AG20443 (cell line): ENCODE measurements at regions not wholly inside any gene's neighbourhood (a gene's known extent, or its start where the extent isn't known, plus 50 kb on each side); places are given as distances from the start of the nearest gene placed in this dataset.
A peak's percentile ranks its signal among the peaks of the same experiment; 100 is the strongest.

ENCODE experiments used
- DNase-seq: peaks from one replicate; pipeline ENCODE4 v3.0.0; 2012; ENCODE audit warnings: low spot score, mixed read lengths

DNA sequence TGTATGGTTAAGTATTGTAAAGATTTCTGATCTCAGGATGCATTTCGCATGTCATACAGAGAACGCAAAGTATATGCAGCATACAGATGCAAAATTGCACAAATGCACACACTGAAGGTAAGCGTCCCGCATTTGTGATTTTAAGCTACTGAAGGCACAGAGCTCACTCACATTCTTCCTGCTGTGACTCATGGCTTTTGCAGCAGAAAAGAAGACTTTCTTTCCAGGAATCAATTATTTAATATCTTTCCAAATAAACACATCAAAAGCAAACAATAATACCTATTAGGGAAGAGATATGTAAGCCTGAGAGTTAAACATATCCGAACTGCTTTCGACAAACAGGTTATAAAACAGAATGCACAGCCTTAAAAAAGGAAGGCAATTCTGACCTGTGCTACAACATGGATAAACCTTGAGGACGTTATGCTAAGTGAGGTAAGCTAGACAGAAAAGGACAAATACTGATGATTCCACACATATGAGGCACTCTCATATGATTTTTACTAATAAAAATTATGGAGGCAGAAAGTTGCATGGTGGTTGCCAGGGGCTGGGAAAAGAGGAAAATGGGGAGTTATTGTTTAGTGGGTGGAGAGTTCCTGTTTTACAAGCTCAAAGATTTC is 109.0 kb downstream of the TFAP2A start:
- no peak for DNase-seq

DNA sequence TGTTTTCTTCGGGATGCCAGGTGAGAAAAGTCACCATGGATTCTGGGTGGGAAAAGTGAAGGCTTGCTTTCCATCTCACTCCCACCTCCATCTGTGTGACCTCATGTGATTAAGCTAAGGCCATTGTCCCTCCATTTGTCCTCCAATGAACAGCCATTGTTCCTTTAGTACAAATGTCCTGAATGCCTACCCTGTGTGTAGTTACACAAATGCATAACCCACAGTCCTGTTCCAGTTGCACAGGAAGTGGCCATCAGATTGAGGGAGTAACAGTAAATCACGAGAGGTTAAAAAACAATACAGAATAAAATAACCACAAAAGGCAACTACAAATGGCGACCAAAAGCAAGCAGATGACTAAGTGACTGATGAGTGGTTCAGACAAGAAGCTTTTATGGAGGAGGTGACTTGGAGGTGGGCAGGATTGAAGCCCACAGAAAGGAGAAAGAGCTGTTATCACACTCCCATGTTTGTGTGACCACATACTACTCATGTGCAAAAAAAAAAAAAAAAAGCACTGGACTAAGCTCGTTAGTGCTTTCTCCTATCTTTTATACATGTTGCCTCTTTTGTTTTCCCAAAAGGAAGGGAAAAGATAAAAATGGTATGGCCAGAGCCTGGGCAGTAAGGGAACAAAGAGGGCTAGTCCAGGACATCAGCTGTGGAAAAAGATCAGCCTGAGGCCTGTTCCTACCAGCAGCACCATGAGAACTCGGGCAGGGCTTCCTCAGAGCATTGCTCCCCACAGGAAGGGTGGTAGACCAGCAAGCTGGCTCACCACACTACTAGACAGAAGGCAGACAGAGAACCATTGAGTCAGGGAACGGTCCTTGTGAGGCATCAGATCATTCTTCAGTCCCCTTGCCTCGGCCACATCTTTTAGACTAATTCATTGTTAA is 111.0 kb downstream of the TFAP2A start:
- DNase-seq = no peak

DNA sequence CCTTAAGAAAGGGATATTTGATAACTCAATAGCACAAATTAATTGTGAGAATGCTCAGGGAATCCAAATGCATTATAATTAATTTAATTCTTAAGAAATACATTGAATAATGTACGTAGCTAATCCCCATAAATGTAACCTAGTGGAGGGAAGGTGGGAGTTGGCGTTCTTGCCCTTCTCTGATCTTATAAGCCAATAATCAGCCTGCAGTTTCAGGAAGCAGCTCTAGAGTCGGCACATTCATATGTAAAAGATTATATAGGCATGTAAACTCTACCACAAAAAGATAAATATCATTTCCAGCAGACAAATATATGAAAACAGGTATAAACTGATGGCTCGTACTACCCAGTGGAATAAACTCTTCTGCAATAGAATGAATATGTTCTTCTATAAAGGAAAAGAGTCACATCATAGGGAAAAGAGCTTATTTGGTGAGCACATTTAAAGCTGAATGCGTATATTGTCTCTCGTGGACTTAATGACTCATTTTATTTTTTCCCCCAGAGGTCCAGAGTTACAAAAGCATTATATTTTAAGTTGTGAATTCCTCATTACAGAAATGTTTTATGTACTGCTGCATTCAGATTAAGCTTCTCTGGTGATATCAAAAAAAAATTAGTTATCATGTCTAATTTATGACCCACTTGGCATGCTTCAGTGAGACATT is 112.2 kb downstream of the TFAP2A start:
- DNase-seq = no peak

DNA sequence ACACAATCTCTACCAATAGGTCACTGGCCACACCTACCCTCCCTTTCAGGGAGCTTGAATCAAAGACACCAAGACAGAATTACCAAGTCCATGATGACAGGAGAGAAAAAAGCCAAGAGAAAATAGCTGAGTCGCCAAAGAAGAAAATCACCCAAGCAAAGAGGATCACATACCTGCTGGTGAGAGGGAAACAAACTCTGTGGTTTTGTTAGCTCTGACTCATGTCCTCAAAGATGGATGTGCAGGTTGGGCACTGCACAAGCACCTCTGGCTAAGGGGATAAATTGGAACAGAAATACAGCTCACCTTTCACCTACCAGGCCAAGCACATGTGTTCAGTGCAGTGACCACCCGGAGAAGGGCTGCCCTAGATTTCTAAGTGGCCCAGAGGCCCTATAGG is 114.8 kb downstream of the TFAP2A start:
- no peak for DNase-seq

DNA sequence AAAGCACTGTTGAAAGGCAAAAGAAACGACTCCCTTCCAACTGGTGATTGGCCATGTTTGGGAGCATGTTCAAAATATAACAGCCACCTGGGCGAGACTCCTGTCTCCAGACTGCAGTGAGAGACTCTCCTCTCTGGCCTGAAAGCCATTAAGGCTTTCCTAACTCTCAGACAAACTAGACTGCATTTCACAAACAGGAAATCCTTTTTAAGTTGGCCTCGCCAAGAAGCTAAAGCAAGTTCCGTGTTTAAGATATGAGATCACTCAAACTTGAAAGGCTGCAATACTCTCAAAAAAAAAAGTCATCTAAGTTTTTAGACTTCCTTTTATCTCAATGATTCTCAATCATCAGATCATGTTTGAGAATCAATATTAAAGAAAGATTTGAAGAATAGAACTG is 117.0 kb downstream of the TFAP2A start:
- DNase-seq = peak; percentile 32

DNA sequence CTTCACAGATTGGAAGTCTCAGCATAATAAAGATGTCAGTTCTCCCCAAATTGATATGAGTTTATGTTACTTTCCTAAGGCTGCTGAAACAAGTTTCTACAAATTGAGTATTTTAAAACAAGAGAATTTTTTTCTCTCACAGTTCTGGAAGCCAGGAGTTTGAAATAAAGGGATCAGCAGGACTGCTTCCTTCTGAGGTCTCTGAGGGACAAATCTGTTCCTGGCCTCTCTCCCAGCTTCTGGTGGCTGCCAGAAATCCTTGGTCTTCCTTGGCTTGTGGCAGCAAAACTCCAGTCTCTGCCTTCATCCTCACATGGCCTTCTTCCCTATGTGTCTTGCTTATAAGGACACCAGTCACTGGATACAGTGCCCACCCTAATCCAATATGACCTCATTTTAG is 136.1 kb downstream of the TFAP2A start:
- DNase-seq = no peak

DNA sequence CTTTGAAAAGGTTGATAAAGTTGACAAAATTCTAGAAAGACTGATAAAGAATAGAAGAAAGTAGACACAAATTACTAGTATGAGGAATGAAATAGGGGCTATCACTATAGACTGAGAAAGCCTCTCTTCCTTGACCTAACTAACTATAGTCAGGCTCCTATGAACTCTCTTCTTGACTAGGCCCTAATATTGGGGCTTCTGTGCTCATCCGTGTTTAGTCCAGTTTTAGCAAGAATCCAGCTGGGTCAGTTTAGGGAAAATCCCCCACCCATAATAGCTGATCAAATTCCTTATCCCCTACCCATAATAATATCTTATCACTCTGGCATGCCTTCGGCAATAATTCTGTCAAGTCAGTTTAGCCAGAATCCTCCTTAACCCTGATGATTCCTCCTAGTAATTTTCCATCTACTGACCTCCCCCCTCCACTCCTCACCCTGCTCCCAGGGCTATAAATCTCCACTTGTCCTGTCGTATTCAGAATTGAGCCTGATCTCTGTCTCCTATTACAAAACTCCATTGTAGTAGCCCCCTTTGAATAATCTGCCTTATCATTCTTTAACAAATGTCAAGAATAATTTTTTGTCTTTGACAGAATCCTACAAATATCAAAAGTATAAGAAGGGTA is 138.1 kb downstream of the TFAP2A start:
- no peak for DNase-seq

DNA sequence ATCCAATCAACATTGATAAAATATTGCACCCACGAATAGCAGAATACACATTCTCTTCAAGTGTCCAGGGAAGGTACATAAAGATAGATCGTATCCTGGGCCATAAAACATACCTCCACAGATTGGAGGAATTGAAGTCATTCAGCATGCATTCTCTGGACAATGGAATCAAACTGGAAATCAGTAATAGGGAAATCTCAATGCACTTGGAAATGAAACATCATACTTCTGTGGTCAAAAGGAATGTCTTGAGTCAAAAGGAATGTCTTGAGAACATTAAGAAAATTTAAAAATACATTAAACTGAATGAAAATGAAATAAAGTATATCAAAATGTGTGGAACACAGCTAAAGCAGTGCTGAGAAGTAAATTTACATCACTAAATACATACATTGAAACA is 138.8 kb downstream of the TFAP2A start:
- DNase-seq = no peak

DNA sequence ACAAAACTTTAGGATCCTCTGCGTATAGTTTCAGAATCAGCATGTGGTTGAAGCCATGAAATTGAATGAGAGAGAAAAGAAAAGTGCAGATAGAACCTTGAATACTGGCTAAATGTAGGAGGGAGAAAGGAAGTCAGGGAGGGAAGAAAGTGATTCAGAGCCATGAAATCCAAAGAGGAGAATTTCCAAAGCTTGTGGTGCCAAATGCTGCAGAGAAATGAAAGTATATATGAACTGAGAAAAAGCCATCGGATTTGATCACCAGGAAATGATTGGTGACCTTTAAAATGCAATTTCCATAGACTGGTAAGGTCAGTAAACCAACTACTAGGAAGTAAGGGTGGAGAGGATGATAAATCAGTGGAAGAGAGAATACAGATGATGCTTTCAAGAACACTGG is 142.3 kb downstream of the TFAP2A start:
- peak; percentile 27 for DNase-seq

DNA sequence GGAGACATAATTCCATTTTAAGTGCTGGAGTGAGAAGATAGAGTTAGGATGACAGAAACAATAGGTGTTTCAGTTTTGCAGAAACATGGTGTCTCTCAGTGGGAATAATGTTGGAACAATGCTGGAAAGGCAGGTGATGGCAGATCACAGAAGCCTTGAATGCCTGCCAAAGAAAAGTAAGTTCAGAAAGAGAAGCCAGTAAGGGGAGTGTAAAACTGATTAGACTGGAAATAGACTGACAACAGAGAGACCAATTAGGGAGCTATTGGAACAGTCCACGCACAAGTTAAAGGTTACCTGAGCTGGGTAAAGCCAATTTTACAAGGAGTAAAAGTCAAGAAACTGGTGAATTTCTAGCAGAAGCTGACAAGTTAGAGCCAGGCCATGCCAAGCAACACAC is 142.9 kb downstream of the TFAP2A start:
- no peak for DNase-seq

DNA sequence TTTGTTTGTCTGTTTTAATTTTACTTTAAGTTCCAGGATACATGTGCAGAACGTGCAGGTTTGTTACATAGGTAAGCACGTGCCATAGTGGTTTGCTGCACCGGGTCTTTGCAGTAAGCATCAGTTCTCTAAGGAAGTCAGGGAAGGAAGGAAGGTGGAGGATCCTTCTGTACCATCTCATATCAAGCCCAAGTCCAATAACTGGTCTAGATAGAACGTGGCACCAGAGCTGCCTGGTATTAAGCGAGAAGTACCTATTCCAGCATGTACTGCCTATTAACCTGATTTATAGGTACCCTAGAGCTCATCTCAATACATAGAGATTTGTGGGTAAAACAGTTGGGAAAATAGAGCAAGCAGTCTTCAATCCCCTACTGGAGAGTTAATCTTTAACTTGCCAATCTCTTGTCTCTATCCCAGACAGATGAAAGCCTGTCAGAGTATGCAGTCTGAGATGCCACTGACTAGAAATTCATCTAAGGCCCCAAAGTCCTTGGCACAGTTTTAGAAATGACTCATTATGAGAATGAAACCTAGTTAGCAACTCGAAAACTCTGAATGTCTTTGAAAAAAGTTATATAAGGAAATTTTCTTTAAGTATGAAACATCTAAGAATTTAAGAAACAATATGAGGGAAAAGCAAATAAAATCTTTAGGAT is 144.9 kb downstream of the TFAP2A start:
- peak; percentile 32 for DNase-seq

DNA sequence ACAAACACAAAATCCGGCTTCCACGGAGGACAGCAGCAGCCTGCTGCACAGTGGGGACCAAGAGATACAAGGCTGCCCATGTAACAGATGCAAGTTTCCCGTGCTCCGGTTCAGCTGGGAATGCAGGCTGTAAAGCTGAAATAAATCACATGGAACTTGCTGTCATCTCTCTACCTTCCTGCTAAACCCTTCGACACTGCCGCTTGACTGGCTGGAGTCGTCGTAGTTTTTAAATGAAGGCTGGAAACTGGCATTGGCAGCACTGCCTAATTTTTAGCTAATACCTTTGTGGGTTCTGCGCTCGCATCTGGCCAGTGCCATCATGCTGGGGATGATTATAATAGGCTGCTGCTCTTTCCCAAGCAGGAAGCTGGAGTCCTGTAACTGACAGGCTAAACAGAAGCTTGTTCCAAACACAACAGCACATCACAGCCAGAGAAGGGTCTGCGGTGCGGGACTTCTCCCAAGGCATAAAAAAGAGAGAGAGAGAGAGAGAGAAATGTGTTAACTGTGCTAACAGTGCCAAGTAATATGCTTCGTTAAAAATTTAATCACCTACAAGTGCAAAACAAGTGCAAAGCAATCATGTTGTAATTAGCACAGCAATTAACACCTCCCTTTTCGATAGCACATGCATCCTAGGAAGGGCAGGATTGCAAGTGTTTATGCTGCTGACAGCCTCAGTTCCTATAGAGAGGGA is 146.1 kb downstream of the TFAP2A start:
- DNase-seq = no peak

DNA sequence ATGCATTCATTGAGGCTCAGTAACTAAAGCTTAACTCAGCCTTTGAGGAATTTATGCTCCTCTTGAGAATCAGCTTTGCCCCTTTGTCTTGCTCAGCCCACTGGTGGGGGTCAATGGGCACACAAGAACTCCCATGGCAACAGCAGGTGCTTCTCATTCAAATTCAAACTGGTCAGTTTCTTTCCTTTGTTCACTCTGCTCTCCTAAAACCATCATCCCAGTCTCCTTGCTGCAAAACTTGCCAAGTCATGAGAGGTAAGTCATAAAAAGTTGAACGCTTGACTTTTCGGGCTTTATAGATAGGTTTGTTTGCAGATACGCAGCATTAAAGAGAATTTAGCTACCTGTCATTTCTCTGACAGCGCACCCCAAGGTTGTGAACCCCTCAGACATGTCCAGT is 146.8 kb downstream of the TFAP2A start:
- no peak for DNase-seq

DNA sequence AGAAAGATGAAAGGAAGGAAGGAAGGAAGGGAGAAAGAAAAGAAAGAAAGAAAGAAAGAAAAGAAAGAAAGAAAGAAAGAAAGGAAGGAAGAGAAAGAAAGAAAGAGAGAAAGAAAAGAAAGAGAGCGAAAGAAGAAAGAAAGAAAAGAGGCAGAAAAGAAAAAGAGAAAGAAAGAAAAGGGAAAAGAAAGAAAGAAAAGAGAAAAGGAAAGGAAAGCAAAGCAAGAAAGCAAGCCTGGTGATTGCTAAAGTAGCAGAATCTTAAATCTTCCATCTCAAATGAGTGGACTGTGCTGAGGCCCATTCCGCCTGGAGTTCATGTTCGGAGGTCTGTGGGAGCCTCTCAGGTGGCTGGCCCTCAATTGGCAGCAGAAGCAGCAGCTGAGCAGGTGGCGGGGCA is 148.4 kb downstream of the TFAP2A start:
- no peak for DNase-seq

DNA sequence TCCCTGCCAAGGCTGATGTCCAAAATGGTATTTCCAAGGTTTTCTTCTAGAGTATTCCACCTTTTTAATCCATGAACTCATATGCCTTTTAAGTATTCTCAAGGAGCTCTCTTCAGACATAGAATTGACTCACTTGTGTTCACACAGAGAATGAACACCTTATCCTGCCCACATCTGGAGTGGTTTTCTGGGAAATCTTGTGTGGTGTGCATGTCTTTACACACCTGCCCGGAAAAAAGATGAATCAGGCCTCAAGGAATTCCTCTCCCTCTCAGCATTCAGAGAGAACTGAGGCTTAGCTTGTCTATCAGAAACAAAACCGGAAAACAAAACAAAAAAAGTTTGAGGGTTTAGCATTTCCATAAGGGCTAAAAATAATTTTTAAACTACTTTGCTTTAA is 148.8 kb downstream of the TFAP2A start:
- no peak for DNase-seq

DNA sequence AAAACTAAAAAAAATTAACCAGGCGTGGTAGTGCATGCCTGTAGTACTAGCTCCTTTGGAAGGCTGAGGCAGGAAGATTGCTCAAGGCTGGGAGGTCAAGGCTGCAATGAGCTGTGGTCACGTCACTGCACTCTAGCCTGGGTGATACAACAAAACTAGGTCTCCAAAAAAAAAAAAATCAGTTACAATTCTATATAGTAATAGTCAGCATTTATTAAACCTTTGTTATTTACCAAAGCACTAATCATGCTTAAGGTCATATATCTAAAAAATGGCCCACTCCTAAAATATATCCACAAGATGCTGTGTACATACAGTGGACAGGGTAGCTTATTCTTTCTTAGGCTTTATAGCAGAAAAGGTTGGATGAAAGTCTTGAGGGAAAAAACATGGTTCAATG is 152.4 kb downstream of the TFAP2A start:
- DNase-seq = no peak

DNA sequence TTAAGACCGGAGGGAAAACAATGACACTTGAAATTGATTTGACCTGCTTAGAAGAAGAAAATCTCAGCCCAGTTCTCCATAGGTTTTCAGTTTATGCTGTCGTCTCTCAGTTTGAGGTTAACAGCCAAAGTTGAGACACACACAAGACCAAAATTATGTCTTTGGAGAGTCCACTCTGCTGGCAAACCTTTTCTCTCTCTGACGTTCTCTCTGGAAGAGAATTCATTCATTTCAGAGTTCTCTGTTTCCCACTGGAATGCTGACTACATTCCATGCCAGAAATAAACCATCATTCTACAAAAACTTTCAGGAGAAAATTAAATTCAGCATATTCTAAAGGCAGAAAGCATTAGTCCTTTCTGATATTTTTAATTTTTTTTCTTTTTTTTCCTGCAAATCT is 155.2 kb downstream of the TFAP2A start:
- DNase-seq = peak; percentile 43

DNA sequence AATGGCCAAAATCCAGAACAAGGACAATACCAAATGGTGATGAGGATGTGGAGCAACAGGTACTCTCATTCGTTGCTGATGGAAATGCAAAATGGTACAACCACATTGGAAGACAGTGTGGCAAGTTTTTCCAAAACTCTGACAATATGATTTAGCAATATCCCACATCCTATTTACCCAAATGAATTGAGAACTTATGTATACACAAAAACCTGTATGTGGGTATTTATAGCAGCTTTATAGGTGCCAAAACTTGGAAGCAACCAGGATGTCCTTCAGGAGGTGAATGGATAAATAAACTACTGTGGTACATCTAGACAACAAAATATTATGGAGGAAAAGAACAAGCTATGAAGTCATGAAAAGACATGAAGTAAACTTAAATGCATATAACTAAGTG is 156.5 kb downstream of the TFAP2A start:
- no peak for DNase-seq

DNA sequence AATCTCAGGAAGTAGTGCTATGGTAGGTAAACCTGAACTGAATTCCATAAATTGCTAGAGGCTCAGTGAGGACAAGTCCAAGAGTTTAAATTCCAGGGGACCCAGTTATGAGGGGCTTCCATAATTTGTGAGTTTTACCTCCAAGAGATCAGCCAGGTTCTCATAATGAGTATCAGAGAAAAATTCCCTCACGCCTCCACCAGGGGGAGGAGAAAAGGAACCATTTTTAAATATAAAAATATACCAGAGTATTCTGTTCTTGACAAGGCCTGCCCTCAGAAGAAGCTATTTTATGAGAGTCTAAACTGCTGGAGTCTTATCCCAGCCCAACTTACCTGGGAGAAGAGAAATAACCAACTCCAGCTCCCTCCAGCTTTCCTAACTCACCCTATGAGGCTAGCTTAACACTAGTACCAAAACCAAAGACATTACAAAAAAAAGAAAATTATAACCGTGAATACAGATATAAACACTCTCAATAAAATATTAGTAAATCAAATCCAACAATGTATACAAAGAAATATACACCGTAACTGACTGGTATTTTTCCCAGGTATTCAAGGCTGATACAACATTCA is 158.7 kb downstream of the TFAP2A start:
- DNase-seq = peak; percentile 18

DNA sequence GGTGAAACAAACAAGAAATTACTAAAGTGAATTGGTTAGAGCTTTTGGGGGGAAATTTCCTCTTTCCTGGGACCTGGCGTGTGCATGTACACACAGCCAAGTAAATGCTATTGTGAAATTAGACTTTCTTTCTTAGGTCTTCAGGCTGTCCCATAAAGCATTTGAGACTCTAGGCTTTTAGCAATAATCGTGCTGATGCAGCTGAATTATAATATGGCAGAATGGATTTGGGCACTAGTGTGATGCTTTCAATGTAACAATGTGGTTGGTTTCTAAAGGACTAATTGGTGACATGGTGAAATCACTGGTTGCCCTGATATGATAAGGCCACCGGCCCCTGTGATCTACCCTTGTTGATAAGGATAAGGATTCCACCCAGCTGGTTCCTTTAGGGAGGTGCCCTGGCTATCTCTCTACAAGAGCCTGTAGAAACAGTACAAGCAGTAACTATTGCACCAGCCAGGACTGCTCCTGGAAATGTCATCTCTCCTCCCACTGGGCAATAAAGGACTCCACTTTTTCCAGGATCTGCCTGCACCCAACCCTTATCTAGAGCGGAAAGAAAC is 164.1 kb downstream of the TFAP2A start:
- DNase-seq = no peak

DNA sequence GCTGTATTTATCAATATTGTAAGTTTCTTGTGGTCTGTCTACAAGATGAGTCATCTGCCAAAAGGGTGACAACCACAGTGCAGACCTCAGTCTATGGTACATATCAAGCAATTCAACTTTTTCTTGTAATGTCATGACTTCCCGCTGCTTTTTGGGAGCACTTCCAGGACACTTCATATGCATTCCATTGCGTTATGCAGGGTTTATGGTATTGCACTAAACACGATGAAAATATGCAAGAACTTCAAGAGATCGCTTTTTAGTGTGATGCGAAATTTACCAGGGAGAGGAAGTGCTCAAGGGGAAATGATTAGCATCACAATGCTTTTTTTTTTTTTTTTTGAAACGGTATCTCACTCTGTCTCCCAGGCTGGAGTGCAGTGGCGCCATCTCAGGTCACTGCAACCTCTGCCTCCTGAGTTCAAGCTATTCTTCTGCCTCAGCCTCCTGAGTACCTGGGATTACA is 166.5 kb downstream of the TFAP2A start:
- DNase-seq = no peak
